ENCODE measurements at regions not wholly inside any gene's neighbourhood (a gene's known extent, or its start where the extent isn't known, plus 50 kb on each side); places are given as distances from the start of the nearest gene placed in this dataset.

- TF ChIP-seq CTCF (IDR thresholded peaks at IDR 0.05; ENCODE audit: unreplicated experiment): no peak
- no TSS peak for BruUV-seq (replicated peaks)
- Mint-ChIP-seq H3K9me3 (ENCODE audit: unreplicated experiment) (peaks cover 30% of the 10 kb centered on the region), H3K36me3 (ENCODE audit: insufficient read depth, unreplicated experiment) (no peaks in the 10 kb centered on the region), H3K4me3 (ENCODE audit: unreplicated experiment) (no peak overlapping the region), H3K27ac (ENCODE audit: low read depth, unreplicated experiment) (no peak overlapping the region), H3K4me1 (ENCODE audit: insufficient read depth, unreplicated experiment) (no peaks in the 10 kb centered on the region), H3K27me3 (ENCODE audit: insufficient read depth, unreplicated experiment) (no peaks in the 10 kb centered on the region)
- POLR2A ChIA-PET: no interaction called here
- intact Hi-C loops (cut with micrococcal nuclease): no loop called here
- CTCF ChIA-PET: no interaction called here
- DNase-seq (ENCODE audit: unreplicated experiment): no peak
Measured at GRCh38 chrX:122818068-122818467, 366.0 kb upstream of the GRIA3 start.

- BruUV-seq (replicated peaks): no TSS peak
- POLR2A ChIA-PET: no interaction called here
- CTCF ChIA-PET: no interaction called here
- TF ChIP-seq CTCF (IDR thresholded peaks at IDR 0.05; ENCODE audit: unreplicated experiment): no peak
- Mint-ChIP-seq H3K4me3 (ENCODE audit: unreplicated experiment) (no peak overlapping the region), H3K27me3 (ENCODE audit: insufficient read depth, unreplicated experiment) (no peaks in the 10 kb centered on the region), H3K27ac (ENCODE audit: low read depth, unreplicated experiment) (no peak overlapping the region), H3K9me3 (ENCODE audit: unreplicated experiment) (no peaks in the 10 kb centered on the region), H3K36me3 (ENCODE audit: insufficient read depth, unreplicated experiment) (no peaks in the 10 kb centered on the region), H3K4me1 (ENCODE audit: insufficient read depth, unreplicated experiment) (no peaks in the 10 kb centered on the region)
- DNase-seq (ENCODE audit: unreplicated experiment): no peak
- intact Hi-C loops (cut with micrococcal nuclease): no loop called here
Measured at GRCh38 chrX:122833230-122833629, 350.8 kb upstream of the GRIA3 start.

GRCh38 chrX:122835886-122836285, 348.2 kb upstream of the GRIA3 start:
- H3K36me3 Mint-ChIP-seq (ENCODE audit: insufficient read depth, unreplicated experiment): no peaks in the 10 kb centered on the region
- BruUV-seq (replicated peaks): no TSS peak
- no peak for TF ChIP-seq CTCF (IDR thresholded peaks at IDR 0.05; ENCODE audit: unreplicated experiment)
- CTCF ChIA-PET: no interaction called here
- POLR2A ChIA-PET: interaction anchor here (0.6 kb wide), 1 partner anchor 487 kb away, joined by 3 read pairs; no protein-coding TSS in a partner anchor
- no peak for DNase-seq (ENCODE audit: unreplicated experiment)
- no peaks in the 10 kb centered on the region for H3K27me3 Mint-ChIP-seq (ENCODE audit: insufficient read depth, unreplicated experiment)
- no peak overlapping the region for H3K27ac Mint-ChIP-seq (ENCODE audit: low read depth, unreplicated experiment)
- H3K9me3 Mint-ChIP-seq (ENCODE audit: unreplicated experiment): no peaks in the 10 kb centered on the region
- no peaks in the 10 kb centered on the region for H3K4me1 Mint-ChIP-seq (ENCODE audit: insufficient read depth, unreplicated experiment)
- no peak overlapping the region for H3K4me3 Mint-ChIP-seq (ENCODE audit: unreplicated experiment)
- intact Hi-C loops (cut with micrococcal nuclease): no loop called here

GRCh38 chrX:122850326-122850725, 333.8 kb upstream of the GRIA3 start:
- H3K9me3 Mint-ChIP-seq (ENCODE audit: unreplicated experiment): peaks cover 14% of the 10 kb centered on the region
- CTCF ChIA-PET: no interaction called here
- H3K27me3 Mint-ChIP-seq (ENCODE audit: insufficient read depth, unreplicated experiment): no peaks in the 10 kb centered on the region
- peak; percentile 2 for DNase-seq (ENCODE audit: unreplicated experiment)
- POLR2A ChIA-PET: no interaction called here
- no peaks in the 10 kb centered on the region for H3K4me1 Mint-ChIP-seq (ENCODE audit: insufficient read depth, unreplicated experiment)
- H3K27ac Mint-ChIP-seq (ENCODE audit: low read depth, unreplicated experiment): no peak overlapping the region
- intact Hi-C loops (cut with micrococcal nuclease): no loop called here
- BruUV-seq (replicated peaks): no TSS peak
- no peaks in the 10 kb centered on the region for H3K36me3 Mint-ChIP-seq (ENCODE audit: insufficient read depth, unreplicated experiment)
- TF ChIP-seq CTCF (IDR thresholded peaks at IDR 0.05; ENCODE audit: unreplicated experiment): no peak
- H3K4me3 Mint-ChIP-seq (ENCODE audit: unreplicated experiment): no peak overlapping the region
